NB4 (cell line): ENCODE measurements at regions not wholly inside any gene's neighbourhood (a gene's known extent, or its start where the extent isn't known, plus 50 kb on each side); places are given as distances from the start of the nearest gene placed in this dataset.

Experiments used
- CTCF ChIP-seq: IDR thresholded peaks from one replicate; pipeline ENCODE4 v1.5.1; 2012; ENCODE audit warnings: low read depth, low read length
- MYC ChIP-seq: IDR thresholded peaks from 2 replicates; pipeline ENCODE4 v1.6.1; 2011; ENCODE audit warnings: low read depth, low read length

- no peak for TF ChIP-seq CTCF
- TF ChIP-seq MYC, result no peak
Measured at GRCh38 chrX:1109580-1110119, 102.8 kb downstream of the CRLF2 start.
